ENCODE measurements at regions not wholly inside any gene's neighbourhood (a gene's known extent, or its start where the extent isn't known, plus 50 kb on each side); places are given as distances from the start of the nearest gene placed in this dataset.
"Not testable (repeated sequence)": the region's sequence is repeated elsewhere in the genome, so short reads cannot be mapped to it uniquely, and the experiment has no call there.

- H3K27ac Mint-ChIP-seq, result no peak overlapping the region
Measured at GRCh38 chr2:83970217-83970929, 488.7 kb downstream of the SUCLG1 start.

GRCh38 chr2:83969085-83969484, 490.0 kb downstream of the SUCLG1 start:
- H3K4me1 Mint-ChIP-seq, result no peaks in the 10 kb centered on the region
- DNase-seq, result no peak
- no peaks in the 10 kb centered on the region for H3K36me3 ChIP-seq (ENCODE audit: control insufficient read depth, insufficient read depth, low read length)
- WGBS (ENCODE audit: insufficient coverage), result 63% methylated on average over 2 of the region's 3 CpGs
- no peaks in the 10 kb centered on the region for H3K9me3 ChIP-seq (ENCODE audit: control insufficient read depth, insufficient read depth, low read length)
- no peak overlapping the region for H3K27ac ChIP-seq (ENCODE audit: low read length)
- H3K27me3 Mint-ChIP-seq (ENCODE audit: low read depth in 2 of 2), result no peaks in the 10 kb centered on the region
- intact Hi-C loops (cut with micrococcal nuclease), result no loop called here
- no peak overlapping the region for H3K27ac Mint-ChIP-seq
- H3K27me3 ChIP-seq (ENCODE audit: control insufficient read depth, insufficient read depth, low read length), result no peaks in the 10 kb centered on the region
- ATAC-seq, result no peak
- H3K4me1 ChIP-seq (ENCODE audit: control insufficient read depth, insufficient read depth, low read length), result no peaks in the 10 kb centered on the region
- H3K36me3 Mint-ChIP-seq, result no peaks in the 10 kb centered on the region
- H3K4me3 Mint-ChIP-seq, result no peak overlapping the region
- peaks cover 5 to 10% of the 10 kb centered on the region in 2 donors for H3K9me3 Mint-ChIP-seq
- H3K4me3 ChIP-seq (ENCODE audit: low read length), result no peak overlapping the region
- no peak for TF ChIP-seq CTCF (IDR thresholded peaks at IDR 0.05)

More at GRCh38 chr2:83970217-83970929, 488.7 kb downstream of the SUCLG1 start:
- Histone ChIP-seq H3K4me3 (ENCODE audit: low read length) (no peak overlapping the region), H3K27me3 (ENCODE audit: control insufficient read depth, insufficient read depth, low read length) (no peaks in the 10 kb centered on the region), H3K9me3 (ENCODE audit: control insufficient read depth, insufficient read depth, low read length) (no peaks in the 10 kb centered on the region), H3K27ac (ENCODE audit: low read length) (no peak overlapping the region), H3K4me1 (ENCODE audit: control insufficient read depth, insufficient read depth, low read length) (no peaks in the 10 kb centered on the region), H3K36me3 (ENCODE audit: control insufficient read depth, insufficient read depth, low read length) (no peaks in the 10 kb centered on the region)
- intact Hi-C loops (cut with micrococcal nuclease), result no loop called here
- Mint-ChIP-seq H3K36me3 (no peaks in the 10 kb centered on the region), H3K27me3 (ENCODE audit: low read depth in 2 of 2) (no peaks in the 10 kb centered on the region), H3K9me3 (peaks cover 5 to 10% of the 10 kb centered on the region in 2 donors), H3K4me3 (no peak overlapping the region), H3K4me1 (no peaks in the 10 kb centered on the region)
- no peak for DNase-seq
- no peak for TF ChIP-seq CTCF (IDR thresholded peaks at IDR 0.05)
- WGBS (ENCODE audit: insufficient coverage), result 91% methylated on average over 4 of the region's 4 CpGs
- no peak for ATAC-seq

- Histone ChIP-seq H3K4me1 (ENCODE audit: control insufficient read depth, insufficient read depth, low read length) (no peaks in the 10 kb centered on the region), H3K9me3 (ENCODE audit: control insufficient read depth, insufficient read depth, low read length) (no peaks in the 10 kb centered on the region), H3K36me3 (ENCODE audit: control insufficient read depth, insufficient read depth, low read length) (no peaks in the 10 kb centered on the region), H3K27me3 (ENCODE audit: control insufficient read depth, insufficient read depth, low read length) (no peaks in the 10 kb centered on the region), H3K4me3 (ENCODE audit: low read length) (no peak overlapping the region), H3K27ac (ENCODE audit: low read length) (no peak overlapping the region)
- no peak overlapping the region for H3K4me3 Mint-ChIP-seq
- H3K27me3 Mint-ChIP-seq (ENCODE audit: low read depth in 2 of 2), result no peaks in the 10 kb centered on the region
- TF ChIP-seq CTCF (IDR thresholded peaks at IDR 0.05), result no peak
- H3K27ac Mint-ChIP-seq, result no peak overlapping the region
- no peak for DNase-seq
- WGBS (ENCODE audit: insufficient coverage), result 100% methylated on average over 1 of the region's 2 CpGs
- intact Hi-C loops (cut with micrococcal nuclease), result no loop called here
- ATAC-seq, result no peak
- peaks cover 3 to 10% of the 10 kb centered on the region in 2 donors for H3K9me3 Mint-ChIP-seq
- H3K4me1 Mint-ChIP-seq, result no peaks in the 10 kb centered on the region
- H3K36me3 Mint-ChIP-seq, result no peaks in the 10 kb centered on the region
Measured at GRCh38 chr2:83967854-83968253, 491.2 kb downstream of the SUCLG1 start.

GRCh38 chr2:83966946-83967345, 492.1 kb downstream of the SUCLG1 start:
- intact Hi-C loops (cut with micrococcal nuclease); H3K36me3 ChIP-seq (ENCODE audit: control insufficient read depth, insufficient read depth, low read length); H3K4me3 ChIP-seq (ENCODE audit: low read length); H3K4me1 Mint-ChIP-seq; H3K27me3 Mint-ChIP-seq (ENCODE audit: low read depth in 2 of 2); H3K36me3 Mint-ChIP-seq; ATAC-seq; H3K9me3 ChIP-seq (ENCODE audit: control insufficient read depth, insufficient read depth, low read length); H3K27me3 ChIP-seq (ENCODE audit: control insufficient read depth, insufficient read depth, low read length); H3K27ac ChIP-seq (ENCODE audit: low read length); H3K27ac Mint-ChIP-seq; DNase-seq; H3K4me3 Mint-ChIP-seq; H3K4me1 ChIP-seq (ENCODE audit: control insufficient read depth, insufficient read depth, low read length): not testable (repeated sequence)
- H3K9me3 Mint-ChIP-seq, result peaks cover 5 to 10% of the 10 kb centered on the region in 2 donors
- 67% methylated on average over 1 of the region's 3 CpGs for WGBS (ENCODE audit: insufficient coverage)

Measured in natural killer cell (primary cell).